ENCODE measurements at regions not wholly inside any gene's neighbourhood (a gene's known extent, or its start where the extent isn't known, plus 50 kb on each side); places are given as distances from the start of the nearest gene placed in this dataset.

DNA sequence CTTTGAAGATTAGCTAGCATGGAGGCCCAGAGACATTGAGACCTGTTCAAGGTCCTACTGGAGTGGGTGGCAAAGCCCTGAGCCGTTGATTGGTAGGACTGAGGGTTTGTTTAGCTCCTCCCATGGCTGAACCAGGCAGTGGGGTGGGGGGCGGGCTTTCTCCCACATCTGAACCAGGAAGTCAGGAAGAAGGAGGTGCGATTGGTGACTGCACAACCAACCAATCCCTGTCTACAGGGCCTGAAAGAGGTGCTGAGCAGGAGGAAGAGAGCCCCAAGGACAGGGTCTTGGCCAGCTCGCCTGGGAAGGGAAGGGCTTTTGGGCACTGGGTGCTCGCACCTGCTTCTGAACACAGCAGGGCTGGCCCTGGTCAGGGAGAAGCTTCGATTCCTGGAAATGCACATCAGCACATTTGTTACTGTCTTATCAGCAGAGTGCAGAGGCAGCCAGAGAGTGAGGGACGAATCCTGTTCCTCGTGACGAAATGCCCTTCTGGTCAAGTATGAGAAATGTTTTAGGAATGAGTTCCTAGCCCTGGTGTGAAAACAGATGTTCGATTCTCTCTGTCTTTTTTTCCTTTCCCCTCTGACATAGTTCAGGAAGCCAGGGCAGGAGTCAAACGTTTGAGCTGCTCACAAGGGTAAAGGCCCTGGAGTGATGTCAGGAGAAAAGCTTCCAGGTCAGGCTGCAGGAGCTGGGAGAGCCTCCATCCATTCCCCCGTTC lies 294.8 kb upstream of the KLF4 start:
- Histone ChIP-seq H3K4me2 (ENCODE audit: insufficient read depth, low read length) (no peak overlapping the region), H3K27ac (ENCODE audit: insufficient read depth, low read depth, low read length) (no peak overlapping the region), H3K9me1 (replicated peaks; ENCODE audit: control insufficient read depth, extremely low read depth, insufficient read depth, low read length) (no peaks in the 10 kb centered on the region), H3K4me1 (ENCODE audit: control insufficient read depth, extremely low read depth, insufficient read depth, low read length) (no peaks in the 10 kb centered on the region), H3K9ac (replicated peaks; ENCODE audit: extremely low read depth, insufficient read depth, low read length) (no peak overlapping the region), H3K4me3 (replicated peaks in 1 of 3; ENCODE audit: insufficient read depth in 1 of 3, low read depth in 1 of 3, low read length in 3 of 3) (no peak overlapping the region), H3K27me3 (ENCODE audit: control insufficient read depth in 2 of 2, insufficient read depth in 2 of 2, low read length in 2 of 2) (no peaks in the 10 kb centered on the region), H3K36me3 (ENCODE audit: control insufficient read depth in 2 of 2, extremely low read depth in 1 of 2, insufficient read depth in 2 of 2, low read length in 2 of 2) (no peaks in the 10 kb centered on the region), H3K9me3 (replicated peaks; ENCODE audit: control insufficient read depth, insufficient read depth, low read length) (no peaks in the 10 kb centered on the region), H3K79me2 (ENCODE audit: control insufficient read depth, insufficient read depth, low read length) (no peaks in the 10 kb centered on the region), H2AFZ (ENCODE audit: low read depth, low read length) (no peak overlapping the region), H4K20me1 (replicated peaks; ENCODE audit: control insufficient read depth, extremely low read depth, insufficient read depth, low read length) (no peaks in the 10 kb centered on the region)
- FAIRE-seq (no peak), DNase-seq (ENCODE audit: low read depth, low spot score) (peak; percentile 27)
- no TSS peak for BruUV-seq (replicated peaks)
- CTCF ChIA-PET, result interaction anchor here (1.2 kb wide), 1 partner anchor 10 kb away, joined by 3 read pairs; no protein-coding TSS in a partner anchor
- POLR2A ChIA-PET, result no interaction called here
- TF ChIP-seq, protein P1, sequence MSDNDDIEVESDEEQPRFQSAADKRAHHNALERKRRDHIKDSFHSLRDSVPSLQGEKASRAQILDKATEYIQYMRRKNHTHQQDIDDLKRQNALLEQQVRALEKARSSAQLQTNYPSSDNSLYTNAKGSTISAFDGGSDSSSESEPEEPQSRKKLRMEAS (IDR thresholded peaks at IDR 0.05; ENCODE audit: insufficient read depth, insufficient read length), result no peak
- no peak for TF ChIP-seq GATA2 (IDR thresholded peaks at IDR 0.05; ENCODE audit: insufficient read depth, insufficient read length, low read depth, low read length)
- no peak for TF ChIP-seq MYC (IDR thresholded peaks at IDR 0.05; ENCODE audit: low read depth, low read length)
- no peak for TF ChIP-seq JUN (IDR thresholded peaks at IDR 0.05; ENCODE audit: borderline replicate concordance, insufficient read depth, insufficient read length, low read depth)
- TF ChIP-seq POLR2A (IDR thresholded peaks at IDR 0.05; ENCODE audit: low read depth, low read length), result no peak
- TF ChIP-seq EZH2 (IDR thresholded peaks at IDR 0.05; ENCODE audit: borderline replicate concordance, low read depth, low read length, severe bottlenecking), result no peak
- TF ChIP-seq, protein P2, sequence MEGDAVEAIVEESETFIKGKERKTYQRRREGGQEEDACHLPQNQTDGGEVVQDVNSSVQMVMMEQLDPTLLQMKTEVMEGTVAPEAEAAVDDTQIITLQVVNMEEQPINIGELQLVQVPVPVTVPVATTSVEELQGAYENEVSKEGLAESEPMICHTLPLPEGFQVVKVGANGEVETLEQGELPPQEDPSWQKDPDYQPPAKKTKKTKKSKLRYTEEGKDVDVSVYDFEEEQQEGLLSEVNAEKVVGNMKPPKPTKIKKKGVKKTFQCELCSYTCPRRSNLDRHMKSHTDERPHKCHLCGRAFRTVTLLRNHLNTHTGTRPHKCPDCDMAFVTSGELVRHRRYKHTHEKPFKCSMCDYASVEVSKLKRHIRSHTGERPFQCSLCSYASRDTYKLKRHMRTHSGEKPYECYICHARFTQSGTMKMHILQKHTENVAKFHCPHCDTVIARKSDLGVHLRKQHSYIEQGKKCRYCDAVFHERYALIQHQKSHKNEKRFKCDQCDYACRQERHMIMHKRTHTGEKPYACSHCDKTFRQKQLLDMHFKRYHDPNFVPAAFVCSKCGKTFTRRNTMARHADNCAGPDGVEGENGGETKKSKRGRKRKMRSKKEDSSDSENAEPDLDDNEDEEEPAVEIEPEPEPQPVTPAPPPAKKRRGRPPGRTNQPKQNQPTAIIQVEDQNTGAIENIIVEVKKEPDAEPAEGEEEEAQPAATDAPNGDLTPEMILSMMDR (IDR thresholded peaks at IDR 0.05; ENCODE audit: extremely low read depth in 1 of 2, insufficient read depth in 1 of 2, low read depth in 1 of 2, low read length in 2 of 2), result no peak
- no peak for TF ChIP-seq POLR2AphosphoS5 (IDR thresholded peaks at IDR 0.05; ENCODE audit: insufficient read depth, low read depth, low read length)
- TF ChIP-seq FOS (IDR thresholded peaks at IDR 0.05; ENCODE audit: borderline replicate concordance, insufficient read depth, low read length), result no peak
- intact Hi-C loops (cut with micrococcal nuclease), result no loop called here
- dilution Hi-C loops (cut with MboI; ENCODE audit: extremely low pct_ligation_motif_present, low sequenced_read_pairs), result no loop called here

All from endothelial cell of umbilical vein (primary cell).